HEK293 (cell line): ENCODE measurements at regions not wholly inside any gene's neighbourhood (a gene's known extent, or its start where the extent isn't known, plus 50 kb on each side); places are given as distances from the start of the nearest gene placed in this dataset.
A peak's percentile ranks its signal among the peaks of the same experiment; 100 is the strongest.

ENCODE experiments used
- CTCF ChIA-PET: fragments of 350-600 bp; formaldehyde crosslinking; extraction: SDS; loops from one replicate; lab custom pipeline; 2021; ENCODE audit warnings: antibody characterized with exemption; lab: Yijun Ruan, JAX
- POLR2A ChIA-PET: fragments of 300-600 bp; formaldehyde crosslinking; extraction: SDS; loops from one replicate; lab custom pipeline; 2020; ENCODE audit warnings: antibody characterized with exemption, inconsistent platforms; lab: Yijun Ruan, JAX
- H3K27ac ChIP-seq: fragments of 200-500 bp; sonication (Bioruptor generic); 2 replicates; pipeline ENCODE4 v1.5.1; 2014; ENCODE audit warnings: low read depth, low read length, control low read depth, inconsistent platforms; ENCODE audit errors: extremely low read depth
- H3K36me3 ChIP-seq, 2 experiments: fragments of 200-500 bp in 1 of 2; sonication (Bioruptor generic) in 1 of 2; 1 replicate in 1 of 2; 2 replicates in 1 of 2; pipeline ENCODE4 v1.5.1; 2014 to 2017; ENCODE audit warnings: inconsistent platforms in 2 of 2, low read length in 2 of 2; ENCODE audit not compliant: control insufficient read depth in 2 of 2, insufficient read depth in 1 of 2
- H3K4me1 ChIP-seq: fragments of 200-500 bp; sonication (Bioruptor generic); 2 replicates; pipeline ENCODE4 v1.5.1; 2014; ENCODE audit warnings: mild to moderate bottlenecking, low read length, inconsistent platforms; ENCODE audit not compliant: control insufficient read depth, insufficient read depth
- H3K4me3 ChIP-seq: 2 replicates; pipeline ENCODE4 v1.5.1; 2011; ENCODE audit warnings: low read depth, mild to moderate bottlenecking, control low read depth, low read length, moderate library complexity
- H3K9me3 ChIP-seq: fragments of 200-500 bp; sonication (Bioruptor generic); 2 replicates; pipeline ENCODE4 v1.5.1; 2014; ENCODE audit warnings: low read depth, low read length, inconsistent platforms; ENCODE audit not compliant: control insufficient read depth, insufficient read depth
- EGR2 ChIP-seq: fragments of 450-650 bp; formaldehyde crosslinking; IDR thresholded peaks from 2 replicates; pipeline ENCODE4 v1.5.1; 2016; ENCODE audit warnings: low read depth, missing biosample characterization, missing genetic modification characterization
- GFI1B ChIP-seq: fragments of 450-650 bp; formaldehyde crosslinking; IDR thresholded peaks from 2 replicates; pipeline ENCODE4 v1.5.1; 2016; ENCODE audit warnings: missing biosample characterization, missing genetic modification characterization
- KLF1 ChIP-seq: fragments of 450-650 bp; formaldehyde crosslinking; IDR thresholded peaks from 2 replicates; pipeline ENCODE4 v1.5.1; 2016; ENCODE audit warnings: missing biosample characterization, missing genetic modification characterization
- KLF8 ChIP-seq: fragments of 450-650 bp; formaldehyde crosslinking; IDR thresholded peaks from 2 replicates; pipeline ENCODE4 v1.5.1; 2016; ENCODE audit warnings: missing biosample characterization, missing genetic modification characterization
- MYNN ChIP-seq: fragments of 450-650 bp; formaldehyde crosslinking; IDR thresholded peaks from 2 replicates; pipeline ENCODE4 v1.5.1; 2016; ENCODE audit warnings: missing biosample characterization, missing genetic modification characterization, borderline replicate concordance
- SCRT2 ChIP-seq: fragments of 450-650 bp; formaldehyde crosslinking; IDR thresholded peaks from 2 replicates; pipeline ENCODE4 v1.5.1; 2016; ENCODE audit warnings: missing biosample characterization, missing genetic modification characterization
- ZNF157 ChIP-seq: fragments of 450-650 bp; formaldehyde crosslinking; IDR thresholded peaks from 2 replicates; pipeline ENCODE4 v1.5.1; 2016; ENCODE audit warnings: missing biosample characterization, missing genetic modification characterization
- ZNF184 ChIP-seq: fragments of 450-650 bp; IDR thresholded peaks from 2 replicates; pipeline ENCODE4 v1.5.1; 2018; ENCODE audit warnings: missing biosample characterization, mild to moderate bottlenecking, missing genetic modification characterization
- ZNF292 ChIP-seq: fragments of 450-650 bp; formaldehyde crosslinking; IDR thresholded peaks from 2 replicates; pipeline ENCODE4 v1.5.1; 2016; ENCODE audit warnings: low read depth, missing biosample characterization, missing genetic modification characterization, borderline replicate concordance
- ZNF302 ChIP-seq: fragments of 450-650 bp; formaldehyde crosslinking; IDR thresholded peaks from 2 replicates; pipeline ENCODE4 v1.5.1; 2016; ENCODE audit warnings: missing biosample characterization, missing genetic modification characterization, low read depth
- ZNF362 ChIP-seq: fragments of 450-650 bp; formaldehyde crosslinking; IDR thresholded peaks from 2 replicates; pipeline ENCODE4 v1.5.1; 2016; ENCODE audit warnings: missing biosample characterization, missing genetic modification characterization
- ZNF416 ChIP-seq: fragments of 450-650 bp; formaldehyde crosslinking; IDR thresholded peaks from 2 replicates; pipeline ENCODE4 v1.5.1; 2016; ENCODE audit warnings: missing biosample characterization, missing genetic modification characterization
- ZNF426 ChIP-seq: fragments of 450-650 bp; formaldehyde crosslinking; IDR thresholded peaks from 2 replicates; pipeline ENCODE4 v1.5.1; 2017; ENCODE audit warnings: missing biosample characterization, missing genetic modification characterization, mild to moderate bottlenecking, inconsistent platforms, moderate library complexity
- ZNF449 ChIP-seq: fragments of 450-650 bp; formaldehyde crosslinking; IDR thresholded peaks from 2 replicates; pipeline ENCODE4 v1.5.1; 2017; ENCODE audit warnings: missing biosample characterization, mild to moderate bottlenecking, missing genetic modification characterization, moderate library complexity
- ZNF510 ChIP-seq: fragments of 450-650 bp; formaldehyde crosslinking; IDR thresholded peaks from 2 replicates; pipeline ENCODE4 v1.5.1; 2018; ENCODE audit warnings: mild to moderate bottlenecking, missing genetic modification characterization, missing biosample characterization; ENCODE audit not compliant: insufficient replicate concordance
- ZNF571 ChIP-seq: fragments of 450-650 bp; formaldehyde crosslinking; IDR thresholded peaks from 2 replicates; pipeline ENCODE4 v1.5.0; 2017; ENCODE audit warnings: missing biosample characterization, missing genetic modification characterization
- ZNF596 ChIP-seq: fragments of 450-650 bp; IDR thresholded peaks from 2 replicates; pipeline ENCODE4 v1.5.0; 2018; ENCODE audit warnings: missing biosample characterization, mild to moderate bottlenecking, missing genetic modification characterization, moderate library complexity
- ZNF600 ChIP-seq: fragments of 450-650 bp; formaldehyde crosslinking; IDR thresholded peaks from 2 replicates; pipeline ENCODE4 v1.5.1; 2016; ENCODE audit warnings: missing biosample characterization, missing genetic modification characterization
- ZNF747 ChIP-seq: fragments of 450-650 bp; formaldehyde crosslinking; IDR thresholded peaks from 2 replicates; pipeline ENCODE4 v1.5.1; 2016; ENCODE audit warnings: missing biosample characterization, missing genetic modification characterization
- ZNF843 ChIP-seq: fragments of 450-650 bp; formaldehyde crosslinking; IDR thresholded peaks from 2 replicates; pipeline ENCODE4 v1.5.1; 2016; ENCODE audit warnings: missing biosample characterization, missing genetic modification characterization
- TF ChIP-seq, protein P1 (sequence below): fragments of 450-650 bp; formaldehyde crosslinking; IDR thresholded peaks from 2 replicates; pipeline ENCODE4 v1.5.1; 2016; ENCODE audit warnings: missing biosample characterization, missing genetic modification characterization
- TF ChIP-seq, protein P2 (sequence below): fragments of 450-650 bp; formaldehyde crosslinking; IDR thresholded peaks from 2 replicates; pipeline ENCODE4 v1.5.1; 2016; ENCODE audit warnings: missing biosample characterization, missing genetic modification characterization
- TF ChIP-seq, protein P3 (sequence below): fragments of 450-650 bp; formaldehyde crosslinking; IDR thresholded peaks from 2 replicates; pipeline ENCODE4 v1.5.1; 2017; ENCODE audit warnings: missing biosample characterization, missing genetic modification characterization
- TF ChIP-seq, protein P4 (sequence below): fragments of 450-650 bp; formaldehyde crosslinking; IDR thresholded peaks from 2 replicates; pipeline ENCODE4 v1.5.1; 2016; ENCODE audit warnings: missing biosample characterization, missing genetic modification characterization
- TF ChIP-seq, protein P5 (sequence below): fragments of 450-650 bp; formaldehyde crosslinking; IDR thresholded peaks from 2 replicates; pipeline ENCODE4 v1.5.1; 2016; ENCODE audit warnings: missing biosample characterization, missing genetic modification characterization

DNA sequence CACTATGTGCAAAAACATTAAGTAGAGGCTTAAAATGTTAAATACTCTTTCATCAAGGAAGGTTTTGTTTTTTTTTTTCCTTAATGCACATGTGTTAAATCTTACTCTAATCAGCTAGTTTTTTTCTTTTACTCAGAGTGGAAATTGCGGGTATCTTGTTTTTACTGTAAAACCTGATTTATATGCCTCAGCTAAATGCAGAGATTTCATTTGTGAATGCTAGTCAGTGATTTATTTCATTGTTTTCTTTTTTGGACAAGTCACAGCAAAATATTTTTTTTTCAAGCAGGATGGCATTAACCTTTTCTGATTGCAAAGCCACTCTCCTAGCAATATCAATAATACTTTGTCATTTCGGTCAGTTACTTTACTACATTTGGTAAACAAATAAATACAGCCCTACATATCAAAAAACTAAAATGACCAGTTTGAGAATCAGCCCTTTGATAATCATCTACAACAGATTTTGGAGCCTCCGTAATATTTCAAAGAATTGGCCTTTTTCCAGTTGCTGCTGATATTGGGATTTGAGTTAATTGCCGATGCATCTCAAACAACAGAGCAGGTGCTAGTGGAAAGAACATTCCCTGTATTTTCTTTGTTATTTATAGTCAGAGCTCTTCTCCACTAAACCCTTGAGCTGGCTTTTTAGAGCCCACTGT is 579.2 kb upstream of the ZNF608 start (continued):
- TF ChIP-seq ZNF362 (tag by site-specific recombination) (peak; percentile 79), ZNF157 (tag by site-specific recombination) (no peak), GFI1B (peak; percentile 99), ZNF600 (tag by site-specific recombination) (no peak)

- CTCF ChIA-PET = interaction anchor here (0.6 to 1.1 kb wide), 3 partner anchors 50 to 503 kb away, joined by 3 to 5 read pairs (median 3); no protein-coding TSS in a partner anchor
- no peak for TF ChIP-seq EGR2 (tag by site-specific recombination)
- TF ChIP-seq SCRT2 (tag by site-specific recombination) = no peak; the same call in 1 of the 2 replicates
- peak; percentile 56; the same call in 1 of the 2 replicates for TF ChIP-seq MYNN (tag by site-specific recombination)
- TF ChIP-seq ZNF426 (tag by site-specific recombination) = no peak
- TF ChIP-seq, protein P1, sequence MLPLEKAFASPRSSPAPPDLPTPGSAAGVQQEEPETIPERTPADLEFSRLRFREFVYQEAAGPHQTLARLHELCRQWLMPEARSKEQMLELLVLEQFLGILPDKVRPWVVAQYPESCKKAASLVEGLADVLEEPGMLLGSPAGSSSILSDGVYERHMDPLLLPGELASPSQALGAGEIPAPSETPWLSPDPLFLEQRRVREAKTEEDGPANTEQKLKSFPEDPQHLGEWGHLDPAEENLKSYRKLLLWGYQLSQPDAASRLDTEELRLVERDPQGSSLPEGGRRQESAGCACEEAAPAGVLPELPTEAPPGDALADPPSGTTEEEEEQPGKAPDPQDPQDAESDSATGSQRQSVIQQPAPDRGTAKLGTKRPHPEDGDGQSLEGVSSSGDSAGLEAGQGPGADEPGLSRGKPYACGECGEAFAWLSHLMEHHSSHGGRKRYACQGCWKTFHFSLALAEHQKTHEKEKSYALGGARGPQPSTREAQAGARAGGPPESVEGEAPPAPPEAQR (tag by site-specific recombination) = no peak
- TF ChIP-seq, protein P2, sequence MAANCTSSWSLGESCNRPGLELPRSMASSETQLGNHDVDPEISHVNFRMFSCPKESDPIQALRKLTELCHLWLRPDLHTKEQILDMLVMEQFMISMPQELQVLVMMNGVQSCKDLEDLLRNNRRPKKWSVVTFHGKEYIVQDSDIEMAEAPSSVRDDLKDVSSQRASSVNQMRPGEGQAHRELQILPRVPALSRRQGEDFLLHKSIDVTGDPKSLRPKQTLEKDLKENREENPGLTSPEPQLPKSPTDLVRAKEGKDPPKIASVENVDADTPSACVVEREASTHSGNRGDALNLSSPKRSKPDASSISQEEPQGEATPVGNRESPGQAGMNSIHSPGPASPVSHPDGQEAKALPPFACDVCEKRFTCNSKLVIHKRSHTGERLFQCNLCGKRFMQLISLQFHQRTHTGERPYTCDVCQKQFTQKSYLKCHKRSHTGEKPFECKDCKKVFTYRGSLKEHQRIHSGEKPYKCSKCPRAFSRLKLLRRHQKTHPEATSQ (tag by site-specific recombination) = no peak
- TF ChIP-seq, protein P3, sequence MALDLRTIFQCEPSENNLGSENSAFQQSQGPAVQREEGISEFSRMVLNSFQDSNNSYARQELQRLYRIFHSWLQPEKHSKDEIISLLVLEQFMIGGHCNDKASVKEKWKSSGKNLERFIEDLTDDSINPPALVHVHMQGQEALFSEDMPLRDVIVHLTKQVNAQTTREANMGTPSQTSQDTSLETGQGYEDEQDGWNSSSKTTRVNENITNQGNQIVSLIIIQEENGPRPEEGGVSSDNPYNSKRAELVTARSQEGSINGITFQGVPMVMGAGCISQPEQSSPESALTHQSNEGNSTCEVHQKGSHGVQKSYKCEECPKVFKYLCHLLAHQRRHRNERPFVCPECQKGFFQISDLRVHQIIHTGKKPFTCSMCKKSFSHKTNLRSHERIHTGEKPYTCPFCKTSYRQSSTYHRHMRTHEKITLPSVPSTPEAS = no peak
- peak; percentile 63; the same call in 1 of the 2 replicates for TF ChIP-seq ZNF449 (tag by site-specific recombination)
- TF ChIP-seq ZNF302 (tag by site-specific recombination) = no peak
- peak; percentile 66; the same call in 1 of the 2 replicates for TF ChIP-seq ZNF596
- TF ChIP-seq ZNF292 (tag by site-specific recombination) = no peak
- TF ChIP-seq, protein P4, sequence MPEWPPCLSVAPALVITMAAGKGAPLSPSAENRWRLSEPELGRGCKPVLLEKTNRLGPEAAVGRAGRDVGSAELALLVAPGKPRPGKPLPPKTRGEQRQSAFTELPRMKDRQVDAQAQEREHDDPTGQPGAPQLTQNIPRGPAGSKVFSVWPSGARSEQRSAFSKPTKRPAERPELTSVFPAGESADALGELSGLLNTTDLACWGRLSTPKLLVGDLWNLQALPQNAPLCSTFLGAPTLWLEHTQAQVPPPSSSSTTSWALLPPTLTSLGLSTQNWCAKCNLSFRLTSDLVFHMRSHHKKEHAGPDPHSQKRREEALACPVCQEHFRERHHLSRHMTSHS (tag by site-specific recombination) = peak; percentile 55; the same call in 1 of the 2 replicates
- TF ChIP-seq, protein P5, sequence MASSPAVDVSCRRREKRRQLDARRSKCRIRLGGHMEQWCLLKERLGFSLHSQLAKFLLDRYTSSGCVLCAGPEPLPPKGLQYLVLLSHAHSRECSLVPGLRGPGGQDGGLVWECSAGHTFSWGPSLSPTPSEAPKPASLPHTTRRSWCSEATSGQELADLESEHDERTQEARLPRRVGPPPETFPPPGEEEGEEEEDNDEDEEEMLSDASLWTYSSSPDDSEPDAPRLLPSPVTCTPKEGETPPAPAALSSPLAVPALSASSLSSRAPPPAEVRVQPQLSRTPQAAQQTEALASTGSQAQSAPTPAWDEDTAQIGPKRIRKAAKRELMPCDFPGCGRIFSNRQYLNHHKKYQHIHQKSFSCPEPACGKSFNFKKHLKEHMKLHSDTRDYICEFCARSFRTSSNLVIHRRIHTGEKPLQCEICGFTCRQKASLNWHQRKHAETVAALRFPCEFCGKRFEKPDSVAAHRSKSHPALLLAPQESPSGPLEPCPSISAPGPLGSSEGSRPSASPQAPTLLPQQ (tag by site-specific recombination) = peak; percentile 81
- no peak for TF ChIP-seq ZNF416 (tag by site-specific recombination)
- TF ChIP-seq ZNF747 (tag by site-specific recombination) = no peak
- peak; percentile 92 for TF ChIP-seq ZNF184 (tag by site-specific recombination)
- peak; percentile 41; the same call in 1 of the 2 replicates for TF ChIP-seq KLF1 (tag by site-specific recombination)
- no peak for TF ChIP-seq ZNF571
- TF ChIP-seq ZNF843 = peak; percentile 95
- peak; percentile 85 for TF ChIP-seq KLF8
- peak; percentile 23 for TF ChIP-seq ZNF510
These were observed 579.7 kb upstream of the ZNF608 start for GRCh38 chr5:125326150-125326510.

More at GRCh38 chr5:125326150-125326510, 579.7 kb upstream of the ZNF608 start:
- POLR2A ChIA-PET = interaction anchor here (0.6 kb wide), 1 partner anchor 34 kb away, joined by 4 read pairs; no protein-coding TSS in a partner anchor
- Histone ChIP-seq H3K4me3 (no peak overlapping the region), H3K27ac (peak overlapping the region; percentile 70), H3K36me3 (no peaks in the 10 kb centered on the region), H3K4me1 (peaks cover 28% of the 10 kb centered on the region), H3K9me3 (no peaks in the 10 kb centered on the region)
